K562 (cell line): ENCODE measurements at regions not wholly inside any gene's neighbourhood (a gene's known extent, or its start where the extent isn't known, plus 50 kb on each side); places are given as distances from the start of the nearest gene placed in this dataset.

ENCODE experiments used
- ATAC-seq: fragments of 200-7000 bp; cut with Tn5 transposase; 3 replicates; pipeline ENCODE4 v1.9.1; 2020; ENCODE audit warnings: moderate library complexity
- BruUV-seq: library from RNA; stranded (reverse); fragments of 400-500 nt; replicated peaks from 2 replicates; lab custom pipeline; 2021; lab: Mats Ljungman, UMichigan
- CTCF ChIA-PET: fragments of 300-600 bp; formaldehyde crosslinking; extraction: SDS; loops from one replicate; lab custom pipeline; 2021; ENCODE audit warnings: low intra/inter-chr PET ratio; lab: Yijun Ruan, JAX
- POLR2A ChIA-PET: fragments of 300-600, 350-650 bp; sonication (Branson Sonifier 250); formaldehyde crosslinking; extraction: SDS; loops from one replicate; lab custom pipeline; 2021; ENCODE audit warnings: antibody characterized with exemption, inconsistent platforms; lab: Yijun Ruan, JAX
- DNase-seq, 4 experiments: peaks; one replicate each; pipeline versions ENCODE4 v3.0.0 to v3.0.0-alpha.2; 2011 to 2018; ENCODE audit warnings: low spot score in 3 of 4, mixed read lengths in 3 of 4; ENCODE audit errors: extremely low read depth in 1 of 4
- FAIRE-seq: peaks from 2 replicates; lab custom pipeline; 2011; peaks lifted over from hg19 to GRCh38; lab: Jason Lieb, UNC
- H2AFZ ChIP-seq: 2 replicates; pipeline ENCODE4 v1.6.0; 2011; ENCODE audit warnings: low read depth, low read length, control low read depth, inconsistent platforms
- H3K27ac ChIP-seq: fragments of 200-600 bp; 3 replicates; pipeline ENCODE4 v1.8.0; 2011; ENCODE audit warnings: low read depth, mild to moderate bottlenecking, control low read depth, inconsistent platforms, low read length, moderate library complexity, mixed read lengths; ENCODE audit errors: extremely low read depth
- H3K27me3 ChIP-seq, 2 experiments: fragments of 300-600 bp in 1 of 2; 2 replicates in 1 of 2; 3 replicates in 1 of 2; pipeline versions ENCODE4 v1.6.0 to v1.8.0; 2011; ENCODE audit warnings: inconsistent platforms in 2 of 2, low read length in 2 of 2, mild to moderate bottlenecking in 1 of 2, mixed read lengths in 1 of 2, moderate library complexity in 1 of 2; ENCODE audit not compliant: control insufficient read depth in 2 of 2, insufficient read depth in 2 of 2
- H3K36me3 ChIP-seq: fragments of 300-600 bp; 3 replicates; pipeline ENCODE4 v1.8.0; 2011; ENCODE audit warnings: mild to moderate bottlenecking, low read length, inconsistent platforms; ENCODE audit not compliant: control insufficient read depth, insufficient read depth
- H3K4me1 ChIP-seq, 2 experiments: fragments of 200-600 bp in 1 of 2; replicated peaks in 1 of 2; 2 replicates in 1 of 2; 3 replicates in 1 of 2; pipeline versions ENCODE4 v1.5.1 to v1.8.0; 2011; ENCODE audit warnings: inconsistent platforms in 2 of 2, low read length in 2 of 2, mild to moderate bottlenecking in 1 of 2, mixed read lengths in 1 of 2, moderate library complexity in 1 of 2; ENCODE audit not compliant: control insufficient read depth in 2 of 2, insufficient read depth in 2 of 2
- H3K4me2 ChIP-seq: 2 replicates; pipeline ENCODE4 v1.6.1; 2011; ENCODE audit warnings: low read length, control low read depth, inconsistent platforms, mixed read lengths; ENCODE audit not compliant: insufficient read depth
- H3K4me3 ChIP-seq: fragments of 200-600 bp; sonication (generic), shearing (Covaris generic); 2 replicates; pipeline ENCODE4 v1.5.1; 2016; ENCODE audit warnings: control low read depth, inconsistent platforms
- H3K79me2 ChIP-seq: fragments of 200-600 bp; 3 replicates; pipeline ENCODE4 v1.8.0; 2011; ENCODE audit warnings: low read length, inconsistent platforms; ENCODE audit not compliant: control insufficient read depth, insufficient read depth
- H3K9ac ChIP-seq, 2 experiments: 2 replicates each; pipeline versions ENCODE4 v1.6.0 to v1.6.1; 2011; ENCODE audit warnings: low read depth in 2 of 2, low read length in 2 of 2, control low read depth in 1 of 2, inconsistent platforms in 1 of 2, mild to moderate bottlenecking in 1 of 2, mixed read lengths in 1 of 2; ENCODE audit not compliant: insufficient read depth in 1 of 2
- H3K9me1 ChIP-seq: one replicate; pipeline ENCODE4 v1.6.0; 2011; ENCODE audit warnings: inconsistent platforms, mild to moderate bottlenecking, low read length, moderate library complexity; ENCODE audit not compliant: control insufficient read depth, insufficient read depth
- H3K9me3 ChIP-seq: replicated peaks from 2 replicates; pipeline ENCODE4 v1.5.1; 2011; ENCODE audit warnings: low read depth, low read length, inconsistent platforms; ENCODE audit not compliant: control insufficient read depth, insufficient read depth
- H4K20me1 ChIP-seq: replicated peaks from 2 replicates; pipeline ENCODE4 v1.6.1; 2011; ENCODE audit warnings: low read length, inconsistent platforms, mixed read lengths; ENCODE audit not compliant: control insufficient read depth, insufficient read depth
- HCFC1 ChIP-seq: IDR thresholded peaks from 2 replicates; pipeline ENCODE4 v1.6.1; 2012; ENCODE audit warnings: low read depth, low read length, improper control_type of control experiment
- ILF3 ChIP-seq: fragments of 450-650 bp; IDR thresholded peaks from 2 replicates; pipeline ENCODE4 v1.6.1; 2018; ENCODE audit warnings: antibody characterized with exemption, mild to moderate bottlenecking, moderate library complexity, borderline replicate concordance
- whole genome bisulfite sequencing: fragments of 100-300 bp; shearing (Covaris generic); methylation state at CpG from one replicate; pipeline ENCODE4 v1.1.6; 2016; ENCODE audit warnings: low coverage, mixed read lengths; ENCODE audit not compliant: insufficient coverage; ENCODE audit errors: missing lambda C conversion rate; 5-methylcytosine and 5-hydroxymethylcytosine counted together
- in situ Hi-C: fragments of 300-500 bp; cut with MboI; formaldehyde crosslinking; loops from 4 replicates; pipeline ENCODE4 v1.15.0; 2018; ENCODE audit warnings: inconsistent platforms, mixed read lengths
- intact Hi-C: fragments of 100-400 bp; cut with micrococcal nuclease; formaldehyde crosslinking; loops from 2 replicates; pipeline ENCODE4 v1.14.2; 2022
- TF ChIP-seq, protein P1 (sequence below): fragments of 450-650 bp; formaldehyde crosslinking; IDR thresholded peaks from 2 replicates; pipeline ENCODE4 v1.4.0; 2020; ENCODE audit warnings: mild to moderate bottlenecking, mixed read lengths

DNA sequence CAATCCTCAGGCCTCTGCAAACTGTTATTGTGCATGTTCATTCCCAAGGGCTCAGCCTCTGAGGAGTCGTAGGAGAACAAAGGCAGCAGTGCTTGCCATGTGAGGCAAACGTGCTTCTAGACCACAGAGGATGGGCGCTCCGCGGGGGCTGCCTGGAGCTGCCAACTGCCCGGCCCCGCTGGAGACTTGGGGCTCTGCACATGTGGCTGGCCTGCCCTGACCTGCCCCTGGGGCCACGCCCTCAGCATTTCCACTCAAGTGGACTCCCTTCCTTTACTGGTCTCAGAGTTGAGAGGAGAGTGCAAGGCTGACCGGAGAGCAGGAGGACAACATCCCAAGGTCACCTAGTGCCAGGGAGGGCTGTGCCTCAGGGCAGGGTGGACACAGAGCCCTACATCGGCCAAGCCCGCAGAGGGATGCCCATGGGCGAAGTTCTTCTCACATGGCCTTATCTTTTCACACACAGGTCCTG, 222.3 kb upstream of the ZNF32 start:
- CTCF ChIA-PET = no interaction called here
- in situ Hi-C loops = no loop called here
- no TSS peak for BruUV-seq

More for the DNA sequence above, 222.3 kb upstream of the ZNF32 start:
- POLR2A ChIA-PET = no interaction called here
- Histone ChIP-seq H3K27ac (no peak overlapping the region), H3K4me1 (no peaks in the 10 kb centered on the region; a peak in 1 of 5 replicates), H3K27me3 (peaks cover 2 to 34% of the 10 kb centered on the region in 2 experiments; a peak in 3 of 5 replicates), H4K20me1 (no peaks in the 10 kb centered on the region; the same call in 1 of the 2 replicates), H3K9me3 (no peaks in the 10 kb centered on the region), H2AFZ (no peak overlapping the region), H3K4me3 (no peak overlapping the region), H3K9ac (no peak overlapping the region), H3K79me2 (no peaks in the 10 kb centered on the region), H3K4me2 (no peak overlapping the region), H3K36me3 (no peaks in the 10 kb centered on the region), H3K9me1 (no peaks in the 10 kb centered on the region)
- ATAC-seq (no peak; the same call in 2 of the 3 replicates), DNase-seq (no peak), FAIRE-seq (no peak)
- TF ChIP-seq, protein P1, sequence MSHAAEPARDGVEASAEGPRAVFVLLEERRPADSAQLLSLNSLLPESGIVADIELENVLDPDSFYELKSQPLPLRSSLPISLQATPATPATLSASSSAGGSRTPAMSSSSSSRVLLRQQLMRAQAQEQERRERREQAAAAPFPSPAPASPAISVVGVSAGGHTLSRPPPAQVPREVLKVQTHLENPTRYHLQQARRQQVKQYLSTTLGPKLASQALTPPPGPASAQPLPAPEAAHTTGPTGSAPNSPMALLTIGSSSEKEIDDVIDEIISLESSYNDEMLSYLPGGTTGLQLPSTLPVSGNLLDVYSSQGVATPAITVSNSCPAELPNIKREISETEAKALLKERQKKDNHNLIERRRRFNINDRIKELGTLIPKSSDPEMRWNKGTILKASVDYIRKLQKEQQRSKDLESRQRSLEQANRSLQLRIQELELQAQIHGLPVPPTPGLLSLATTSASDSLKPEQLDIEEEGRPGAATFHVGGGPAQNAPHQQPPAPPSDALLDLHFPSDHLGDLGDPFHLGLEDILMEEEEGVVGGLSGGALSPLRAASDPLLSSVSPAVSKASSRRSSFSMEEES (CRISPR knock-in tag) = no peak
- TF ChIP-seq ILF3 (no peak), HCFC1 (no peak)
- WGBS = 0% methylated on average over 12 of the region's 12 CpGs
- intact Hi-C loops = no loop called here
